ENCODE measurements at regions not wholly inside any gene's neighbourhood (a gene's known extent, or its start where the extent isn't known, plus 50 kb on each side); places are given as distances from the start of the nearest gene placed in this dataset.

GRCh38 chr10:3409928-3410327, 237.3 kb upstream of the PITRM1 start:
- Histone ChIP-seq H4K20me1 (ENCODE audit: control insufficient read depth, insufficient read depth, low read depth, low read length) (no peaks in the 10 kb centered on the region), H3K27me3 (ENCODE audit: control insufficient read depth, low read length) (no peaks in the 10 kb centered on the region), H3K9me2 (replicated peaks; ENCODE audit: control insufficient read depth, low read length) (no peaks in the 10 kb centered on the region), H3K4me1 (ENCODE audit: control insufficient read depth, low read length) (no peaks in the 10 kb centered on the region), H3K36me3 (ENCODE audit: control insufficient read depth, low read length) (no peaks in the 10 kb centered on the region), H3F3A (ENCODE audit: control insufficient read depth, insufficient read depth) (peaks cover 4% of the 10 kb centered on the region; the same call in 1 of the 2 replicates), H3K4me3 (ENCODE audit: low read length) (no peak overlapping the region), H3K79me2 (ENCODE audit: control insufficient read depth, low read length) (no peaks in the 10 kb centered on the region), H3K9me3 (ENCODE audit: control insufficient read depth, insufficient read depth, low read length) (peaks cover 9% of the 10 kb centered on the region; the same call in 1 of the 2 replicates), H3K4me2 (ENCODE audit: low read length) (no peak overlapping the region), H3K27ac (ENCODE audit: low read depth, low read length) (no peak overlapping the region)
- TF ChIP-seq CTCF (IDR thresholded peaks at IDR 0.05; ENCODE audit: low read depth, low read length, poor library complexity, severe bottlenecking): no peak

- Histone ChIP-seq H3K27me3 (ENCODE audit: control insufficient read depth, low read length) (no peaks in the 10 kb centered on the region), H3K4me3 (ENCODE audit: low read length) (no peak overlapping the region), H3K9me2 (replicated peaks; ENCODE audit: control insufficient read depth, low read length) (no peaks in the 10 kb centered on the region), H3K27ac (ENCODE audit: low read depth, low read length) (no peak overlapping the region), H3F3A (ENCODE audit: control insufficient read depth, insufficient read depth) (peaks cover 4% of the 10 kb centered on the region; the same call in 1 of the 2 replicates), H4K20me1 (ENCODE audit: control insufficient read depth, insufficient read depth, low read depth, low read length) (no peaks in the 10 kb centered on the region), H3K9me3 (ENCODE audit: control insufficient read depth, insufficient read depth, low read length) (peaks cover 9% of the 10 kb centered on the region; the same call in 1 of the 2 replicates), H3K36me3 (ENCODE audit: control insufficient read depth, low read length) (no peaks in the 10 kb centered on the region), H3K79me2 (ENCODE audit: control insufficient read depth, low read length) (no peaks in the 10 kb centered on the region), H3K4me1 (ENCODE audit: control insufficient read depth, low read length) (no peaks in the 10 kb centered on the region), H3K4me2 (ENCODE audit: low read length) (no peak overlapping the region)
- TF ChIP-seq EZH2phosphoT487 (IDR thresholded peaks at IDR 0.05; ENCODE audit: borderline replicate concordance, low read length): no peak
- TF ChIP-seq CTCF (IDR thresholded peaks at IDR 0.05; ENCODE audit: low read depth, low read length, poor library complexity, severe bottlenecking): no peak
Measured at GRCh38 chr10:3408603-3409365, 236.2 kb upstream of the PITRM1 start.

- Histone ChIP-seq H3K27me3 (ENCODE audit: control insufficient read depth, low read length) (no peaks in the 10 kb centered on the region), H4K20me1 (ENCODE audit: control insufficient read depth, insufficient read depth, low read depth, low read length) (no peaks in the 10 kb centered on the region), H3K4me3 (ENCODE audit: low read length) (no peak overlapping the region), H3F3A (ENCODE audit: control insufficient read depth, insufficient read depth) (peaks cover 4% of the 10 kb centered on the region; the same call in 1 of the 2 replicates), H3K79me2 (ENCODE audit: control insufficient read depth, low read length) (no peaks in the 10 kb centered on the region), H3K36me3 (ENCODE audit: control insufficient read depth, low read length) (no peaks in the 10 kb centered on the region), H3K9me2 (replicated peaks; ENCODE audit: control insufficient read depth, low read length) (no peaks in the 10 kb centered on the region), H3K9me3 (ENCODE audit: control insufficient read depth, insufficient read depth, low read length) (peaks cover 9% of the 10 kb centered on the region; the same call in 1 of the 2 replicates), H3K27ac (ENCODE audit: low read depth, low read length) (no peak overlapping the region), H3K4me2 (ENCODE audit: low read length) (no peak overlapping the region), H3K4me1 (ENCODE audit: control insufficient read depth, low read length) (no peaks in the 10 kb centered on the region)
- TF ChIP-seq CTCF (IDR thresholded peaks at IDR 0.05; ENCODE audit: low read depth, low read length, poor library complexity, severe bottlenecking) (no peak), EZH2phosphoT487 (IDR thresholded peaks at IDR 0.05; ENCODE audit: borderline replicate concordance, low read length) (no peak)
Measured at GRCh38 chr10:3407208-3407607, 234.6 kb upstream of the PITRM1 start.
